Astrocyte (in vitro differentiated cells and primary cell): ENCODE measurements at regions not wholly inside any gene's neighbourhood (a gene's known extent, or its start where the extent isn't known, plus 50 kb on each side); places are given as distances from the start of the nearest gene placed in this dataset.

Experiments used
- DNase-seq: peaks from one replicate; pipeline ENCODE4 v3.0.0-alpha.2; 2010; ENCODE audit warnings: low read depth
- FAIRE-seq: peaks from 2 replicates; lab custom pipeline; 2011; peaks lifted over from hg19 to GRCh38; lab: Jason Lieb, UNC
- H2AFZ ChIP-seq: 2 replicates; pipeline ENCODE4 v1.6.0; 2012; ENCODE audit warnings: low read depth, low read length, inconsistent platforms
- H3K27ac ChIP-seq: 2 replicates; pipeline ENCODE4 v1.5.1; 2011; ENCODE audit warnings: low read depth, low read length, inconsistent platforms
- H3K27me3 ChIP-seq: 2 replicates; pipeline ENCODE4 v1.6.0; 2011; ENCODE audit warnings: low read length, inconsistent platforms; ENCODE audit not compliant: insufficient read depth
- H3K36me3 ChIP-seq: 2 replicates; pipeline ENCODE4 v1.5.1; 2011; ENCODE audit warnings: low read length, inconsistent platforms; ENCODE audit not compliant: insufficient read depth
- H3K4me1 ChIP-seq: 2 replicates; pipeline ENCODE4 v1.5.1; 2011; ENCODE audit warnings: low read length, inconsistent platforms; ENCODE audit not compliant: insufficient read depth
- H3K4me2 ChIP-seq: 2 replicates; pipeline ENCODE4 v1.6.0; 2012; ENCODE audit warnings: low read length, inconsistent platforms
- H3K4me3 ChIP-seq: 2 replicates; pipeline ENCODE4 v1.5.1; 2011; ENCODE audit warnings: low read depth, mild to moderate bottlenecking, low read length, inconsistent platforms; ENCODE audit not compliant: insufficient read depth
- H3K79me2 ChIP-seq: 2 replicates; pipeline ENCODE4 v1.6.0; 2012; ENCODE audit warnings: mild to moderate bottlenecking, low read length, inconsistent platforms; ENCODE audit not compliant: insufficient read depth
- H3K9ac ChIP-seq: 2 replicates; pipeline ENCODE4 v1.6.0; 2012; ENCODE audit warnings: mild to moderate bottlenecking, low read length, inconsistent platforms
- H3K9me3 ChIP-seq: 2 replicates; pipeline ENCODE4 v1.5.1; 2012; ENCODE audit warnings: low read depth, mild to moderate bottlenecking, low read length, inconsistent platforms; ENCODE audit not compliant: insufficient read depth
- H4K20me1 ChIP-seq: 2 replicates; pipeline ENCODE4 v1.6.0; 2012; ENCODE audit warnings: low read length, inconsistent platforms; ENCODE audit not compliant: insufficient read depth
- H3K27ac Mint-ChIP-seq: one replicate; pipeline ENCODE4 v1.8.0; 2021; ENCODE audit warnings: mild to moderate bottlenecking, mixed read lengths; ENCODE audit not compliant: unreplicated experiment
- H3K27me3 Mint-ChIP-seq: one replicate; pipeline ENCODE4 v1.8.0; 2021; ENCODE audit warnings: low read depth, mixed read lengths; ENCODE audit not compliant: unreplicated experiment
- H3K36me3 Mint-ChIP-seq: one replicate; pipeline ENCODE4 v1.8.0; 2021; ENCODE audit warnings: low read depth, mixed read lengths; ENCODE audit not compliant: unreplicated experiment
- H3K4me1 Mint-ChIP-seq: one replicate; pipeline ENCODE4 v1.8.0; 2021; ENCODE audit warnings: low read depth, mixed read lengths; ENCODE audit not compliant: unreplicated experiment
- H3K4me3 Mint-ChIP-seq: one replicate; pipeline ENCODE4 v1.8.0; 2021; ENCODE audit warnings: mild to moderate bottlenecking, moderate library complexity, mixed read lengths; ENCODE audit not compliant: unreplicated experiment
- H3K9me3 Mint-ChIP-seq: one replicate; pipeline ENCODE4 v1.8.0; 2021; ENCODE audit warnings: mild to moderate bottlenecking, mixed read lengths; ENCODE audit not compliant: unreplicated experiment
- EZH2 ChIP-seq: IDR thresholded peaks from 2 replicates; pipeline ENCODE4 v1.6.1; 2012; ENCODE audit warnings: mild to moderate bottlenecking, low read length, inconsistent platforms; ENCODE audit not compliant: insufficient read depth
- TF ChIP-seq, protein P1 (sequence below): IDR thresholded peaks from 2 replicates; pipeline ENCODE4 v1.5.1; 2011; ENCODE audit warnings: low read depth, mild to moderate bottlenecking, inconsistent platforms, low read length, moderate library complexity; ENCODE audit not compliant: insufficient read depth

DNA sequence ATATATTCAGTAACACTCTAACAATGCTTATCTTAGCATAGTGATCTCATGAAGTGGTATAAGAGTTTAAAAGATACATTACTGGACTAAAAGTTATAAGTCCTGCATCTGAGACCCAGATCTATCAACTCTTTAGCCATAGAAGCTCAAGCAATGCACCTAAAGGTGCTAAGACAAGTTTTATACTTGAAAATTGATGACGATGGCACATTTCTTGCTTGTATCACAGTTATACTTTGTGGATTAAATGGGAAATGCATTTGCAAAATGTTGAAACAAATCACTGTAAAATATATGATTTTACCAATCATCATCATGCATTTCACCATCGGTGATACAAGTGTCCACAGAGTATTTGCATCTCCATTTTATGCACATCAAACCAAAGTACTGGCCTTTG is 525.3 kb upstream of the ZNF385D start:
- Mint-ChIP-seq H3K4me1 (no peaks in the 10 kb centered on the region), H3K4me3 (no peak overlapping the region), H3K27ac (no peak overlapping the region), H3K9me3 (no peaks in the 10 kb centered on the region), H3K36me3 (no peaks in the 10 kb centered on the region), H3K27me3 (no peaks in the 10 kb centered on the region)
- FAIRE-seq (no peak), DNase-seq (no peak)
- no peak overlapping the region for H3K27ac ChIP-seq
- H3K4me2 ChIP-seq, result no peak overlapping the region
- H3K4me3 ChIP-seq, result no peak overlapping the region
- H3K9me3 ChIP-seq, result no peaks in the 10 kb centered on the region
- H3K27me3 ChIP-seq, result no peaks in the 10 kb centered on the region
- no peaks in the 10 kb centered on the region for H3K4me1 ChIP-seq
- H3K79me2 ChIP-seq, result no peaks in the 10 kb centered on the region
- H3K36me3 ChIP-seq, result no peaks in the 10 kb centered on the region
- no peak for TF ChIP-seq EZH2
- TF ChIP-seq, protein P1, sequence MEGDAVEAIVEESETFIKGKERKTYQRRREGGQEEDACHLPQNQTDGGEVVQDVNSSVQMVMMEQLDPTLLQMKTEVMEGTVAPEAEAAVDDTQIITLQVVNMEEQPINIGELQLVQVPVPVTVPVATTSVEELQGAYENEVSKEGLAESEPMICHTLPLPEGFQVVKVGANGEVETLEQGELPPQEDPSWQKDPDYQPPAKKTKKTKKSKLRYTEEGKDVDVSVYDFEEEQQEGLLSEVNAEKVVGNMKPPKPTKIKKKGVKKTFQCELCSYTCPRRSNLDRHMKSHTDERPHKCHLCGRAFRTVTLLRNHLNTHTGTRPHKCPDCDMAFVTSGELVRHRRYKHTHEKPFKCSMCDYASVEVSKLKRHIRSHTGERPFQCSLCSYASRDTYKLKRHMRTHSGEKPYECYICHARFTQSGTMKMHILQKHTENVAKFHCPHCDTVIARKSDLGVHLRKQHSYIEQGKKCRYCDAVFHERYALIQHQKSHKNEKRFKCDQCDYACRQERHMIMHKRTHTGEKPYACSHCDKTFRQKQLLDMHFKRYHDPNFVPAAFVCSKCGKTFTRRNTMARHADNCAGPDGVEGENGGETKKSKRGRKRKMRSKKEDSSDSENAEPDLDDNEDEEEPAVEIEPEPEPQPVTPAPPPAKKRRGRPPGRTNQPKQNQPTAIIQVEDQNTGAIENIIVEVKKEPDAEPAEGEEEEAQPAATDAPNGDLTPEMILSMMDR, result no peak
- no peak overlapping the region for H2AFZ ChIP-seq
- no peaks in the 10 kb centered on the region for H4K20me1 ChIP-seq
- H3K9ac ChIP-seq, result no peak overlapping the region

GRCh38 chr3:22284559-22284958 is 533.5 kb upstream of the ZNF385D start:
- Mint-ChIP-seq H3K9me3 (no peaks in the 10 kb centered on the region), H3K4me1 (peaks cover 9% of the 10 kb centered on the region), H3K4me3 (no peak overlapping the region), H3K36me3 (peaks cover 1% of the 10 kb centered on the region), H3K27me3 (no peaks in the 10 kb centered on the region), H3K27ac (peak overlapping the region; percentile 22)
- H3K9ac ChIP-seq, result no peak overlapping the region
- FAIRE-seq (no peak), DNase-seq (peak; percentile 65)
- TF ChIP-seq, protein P1, result no peak
- no peak for TF ChIP-seq EZH2
- H3K4me1 ChIP-seq, result no peaks in the 10 kb centered on the region
- H4K20me1 ChIP-seq, result no peaks in the 10 kb centered on the region
- no peak overlapping the region for H2AFZ ChIP-seq
- H3K27ac ChIP-seq, result no peak overlapping the region
- no peaks in the 10 kb centered on the region for H3K27me3 ChIP-seq
- no peaks in the 10 kb centered on the region for H3K36me3 ChIP-seq
- H3K9me3 ChIP-seq, result no peaks in the 10 kb centered on the region
- H3K4me2 ChIP-seq, result peak overlapping the region; percentile 49
- no peak overlapping the region for H3K4me3 ChIP-seq
- H3K79me2 ChIP-seq, result no peaks in the 10 kb centered on the region

- peaks cover 4% of the 10 kb centered on the region for H3K27me3 Mint-ChIP-seq
- Histone ChIP-seq H3K4me1 (no peaks in the 10 kb centered on the region), H4K20me1 (no peaks in the 10 kb centered on the region), H3K36me3 (no peaks in the 10 kb centered on the region), H3K9ac (no peak overlapping the region), H3K4me2 (no peak overlapping the region), H3K27ac (no peak overlapping the region), H3K79me2 (no peaks in the 10 kb centered on the region), H3K4me3 (no peak overlapping the region), H2AFZ (no peak overlapping the region), H3K27me3 (no peaks in the 10 kb centered on the region), H3K9me3 (no peaks in the 10 kb centered on the region)
- TF ChIP-seq, protein P1, result no peak
- no peak for TF ChIP-seq EZH2
- no peak overlapping the region for H3K4me3 Mint-ChIP-seq
- peaks cover 9% of the 10 kb centered on the region for H3K4me1 Mint-ChIP-seq
- FAIRE-seq, result no peak
- H3K27ac Mint-ChIP-seq, result no peak overlapping the region
- no peaks in the 10 kb centered on the region for H3K9me3 Mint-ChIP-seq
- peaks cover 1% of the 10 kb centered on the region for H3K36me3 Mint-ChIP-seq
- no peak for DNase-seq
Measured at GRCh38 chr3:22288756-22289155, 537.7 kb upstream of the ZNF385D start.
